Activated naive CD8-positive, alpha-beta T cell treated with anti-CD3 and anti-CD28 coated beads, Interleukin-2, amount 50 U/mL, for 16 hours (primary cell): ENCODE measurements at regions not wholly inside any gene's neighbourhood (a gene's known extent, or its start where the extent isn't known, plus 50 kb on each side); places are given as distances from the start of the nearest gene placed in this dataset.

Experiments
- DNase-seq: peaks from one replicate; pipeline ENCODE4 v3.0.0-alpha.2; 2020; ENCODE audit warnings: low read depth, low spot score

- DNase-seq: no peak
Observed at GRCh38 chr2:226383461-226383860, 416.2 kb downstream of the IRS1 start.

DNA sequence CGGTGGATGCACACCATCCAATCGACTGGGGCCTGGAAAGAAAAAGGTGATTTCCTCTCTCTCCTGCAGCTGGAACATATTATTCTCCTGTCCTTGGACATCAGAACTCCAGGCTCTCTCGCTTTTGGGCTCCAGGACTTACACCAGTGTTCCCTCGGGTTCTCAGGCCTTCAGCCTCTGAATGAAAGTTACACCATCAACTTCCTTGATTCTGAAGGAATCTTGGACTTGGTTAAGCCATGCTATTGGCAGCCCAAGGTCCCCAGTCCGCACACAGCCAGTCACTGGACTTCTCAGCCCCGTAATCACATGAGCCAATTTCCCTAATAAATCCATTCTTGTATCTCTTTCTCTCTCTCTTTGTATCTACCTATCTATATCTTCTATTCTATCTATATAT is 418.9 kb downstream of the IRS1 start:
- no peak for DNase-seq

- DNase-seq: no peak
Observed at GRCh38 chr2:226378753-226379705, 420.6 kb downstream of the IRS1 start.

DNA sequence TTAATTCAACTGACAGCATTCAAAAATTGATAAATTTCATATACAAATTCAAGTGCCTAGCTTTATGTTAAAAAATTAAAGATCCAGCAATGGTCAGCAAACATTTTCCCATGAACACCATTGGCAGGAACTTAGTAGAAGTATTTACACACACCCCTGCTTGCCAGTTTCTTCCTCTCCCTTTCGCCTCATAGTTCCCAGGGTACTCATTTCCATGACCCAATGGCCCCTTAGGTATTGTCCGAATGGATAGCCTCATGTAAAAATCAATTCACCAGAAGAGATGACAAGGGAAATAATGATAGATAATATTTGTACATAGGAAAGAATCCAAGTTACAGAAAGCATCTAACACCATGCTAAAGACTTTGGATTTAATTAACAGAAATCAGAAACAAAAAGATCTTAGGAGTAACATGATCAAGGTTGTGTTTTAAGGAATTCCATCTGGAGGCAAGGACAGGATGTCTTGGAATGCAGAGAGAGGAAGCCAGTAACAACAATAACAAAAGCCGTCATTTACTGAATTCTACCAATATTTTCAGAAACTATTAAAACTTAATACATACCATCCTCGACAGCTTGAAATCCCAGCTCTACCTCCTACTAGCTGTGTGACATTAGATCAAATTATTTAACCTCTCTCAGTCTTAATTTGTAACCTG is 423.0 kb downstream of the IRS1 start:
- DNase-seq: no peak

DNA sequence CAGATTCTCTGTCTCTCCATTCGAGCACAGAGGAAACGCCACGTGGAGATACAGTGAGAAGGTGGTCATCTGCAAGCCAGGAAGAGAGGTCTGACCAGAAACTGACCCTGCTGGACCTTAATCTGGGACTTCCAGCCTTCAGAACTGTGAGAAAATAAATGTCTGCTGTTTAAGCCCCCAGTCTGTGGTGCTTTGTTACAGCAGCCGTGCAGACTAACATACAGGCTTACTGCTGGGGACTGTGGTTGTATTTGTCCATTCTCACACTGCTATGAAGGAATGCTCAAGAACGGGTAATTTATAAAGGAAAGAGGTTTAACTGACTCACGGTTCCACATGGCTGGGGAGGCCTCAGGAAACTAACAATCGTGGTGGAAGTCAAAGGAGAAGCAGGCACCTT is 432.7 kb downstream of the IRS1 start:
- no peak for DNase-seq

GRCh38 chr2:226364217-226364616 is 435.4 kb downstream of the IRS1 start:
- DNase-seq: no peak

- no peak for DNase-seq
Observed at GRCh38 chr2:226362980-226363379, 436.6 kb downstream of the IRS1 start.

DNA sequence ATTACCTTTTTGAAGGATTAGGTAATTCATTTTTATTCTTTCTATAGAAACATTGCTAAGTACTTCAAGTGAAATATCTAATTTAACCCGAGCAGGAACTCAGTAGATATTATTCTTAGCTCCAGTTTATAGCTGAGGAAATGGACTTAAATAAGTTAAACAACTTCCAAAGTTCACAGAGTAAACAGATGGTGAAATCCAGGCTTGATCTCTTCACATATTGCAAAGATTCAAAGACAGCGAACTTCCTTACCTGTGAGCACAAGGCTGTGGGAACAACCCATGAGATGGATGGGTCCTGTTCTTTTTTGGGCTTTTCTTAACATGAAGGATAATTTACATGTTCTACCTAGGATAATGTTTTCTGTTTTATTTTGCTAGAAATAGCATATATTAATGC is 439.0 kb downstream of the IRS1 start:
- no peak for DNase-seq

DNA sequence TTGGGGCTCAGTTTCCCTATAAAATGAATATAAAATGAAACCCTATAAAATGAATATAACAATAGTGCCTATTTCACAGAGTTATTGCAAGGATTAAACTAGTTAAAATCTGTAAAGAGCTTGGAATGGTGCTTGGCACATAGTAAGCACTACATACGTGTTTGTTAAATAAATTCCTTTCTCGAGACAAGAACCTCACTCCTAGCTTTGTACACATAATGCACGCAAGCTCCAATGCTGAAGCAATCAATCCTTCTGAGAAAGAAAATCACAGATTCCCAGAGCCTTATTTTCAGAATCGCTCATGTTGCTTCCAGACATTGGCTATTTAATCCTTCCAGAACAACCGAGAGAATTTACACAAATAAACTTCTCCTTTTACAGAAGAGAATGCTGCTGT is 440.9 kb downstream of the IRS1 start:
- no peak for DNase-seq

- no peak for DNase-seq
Observed at GRCh38 chr2:226357816-226358215, 441.8 kb downstream of the IRS1 start.

DNA sequence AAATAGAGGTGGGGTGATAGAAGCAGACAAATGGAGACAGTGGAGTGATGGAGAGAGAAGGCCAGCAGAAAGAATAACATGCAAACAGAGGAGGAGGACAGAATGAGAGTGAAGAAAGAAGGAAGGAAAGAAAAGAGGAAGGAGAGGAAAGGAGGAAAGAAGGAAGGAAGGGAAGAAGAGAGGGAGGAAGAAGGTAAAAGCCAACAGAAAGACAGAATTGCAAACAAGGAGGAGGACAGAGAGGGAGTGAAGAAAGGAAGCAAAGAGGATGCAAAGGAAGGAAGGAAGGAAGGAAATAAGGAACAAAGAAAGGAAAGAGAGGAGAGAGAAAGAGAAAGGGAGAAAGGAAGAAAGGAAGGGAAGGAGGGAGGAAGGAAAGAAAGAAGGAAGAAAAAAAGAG is 444.0 kb downstream of the IRS1 start:
- no peak for DNase-seq

DNA sequence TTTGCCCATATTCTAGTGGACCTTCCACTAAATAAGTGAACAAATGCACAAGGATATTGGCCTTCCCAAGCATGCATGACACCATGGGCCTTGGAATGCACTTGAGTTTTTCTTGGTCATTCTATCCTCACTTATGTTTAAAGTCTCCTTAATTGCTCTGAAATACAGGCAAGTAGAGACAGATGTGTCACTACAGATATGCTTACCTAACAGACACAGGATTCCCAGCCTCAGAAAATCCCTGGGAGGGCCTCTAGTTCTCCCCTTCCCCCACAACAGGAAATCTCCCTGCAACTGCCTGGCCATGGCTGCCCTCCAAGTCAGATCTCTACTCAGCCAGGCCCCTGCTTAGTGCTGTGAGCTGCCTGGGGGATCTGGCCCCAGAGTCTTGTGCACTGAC is 445.2 kb downstream of the IRS1 start:
- DNase-seq: no peak

DNA sequence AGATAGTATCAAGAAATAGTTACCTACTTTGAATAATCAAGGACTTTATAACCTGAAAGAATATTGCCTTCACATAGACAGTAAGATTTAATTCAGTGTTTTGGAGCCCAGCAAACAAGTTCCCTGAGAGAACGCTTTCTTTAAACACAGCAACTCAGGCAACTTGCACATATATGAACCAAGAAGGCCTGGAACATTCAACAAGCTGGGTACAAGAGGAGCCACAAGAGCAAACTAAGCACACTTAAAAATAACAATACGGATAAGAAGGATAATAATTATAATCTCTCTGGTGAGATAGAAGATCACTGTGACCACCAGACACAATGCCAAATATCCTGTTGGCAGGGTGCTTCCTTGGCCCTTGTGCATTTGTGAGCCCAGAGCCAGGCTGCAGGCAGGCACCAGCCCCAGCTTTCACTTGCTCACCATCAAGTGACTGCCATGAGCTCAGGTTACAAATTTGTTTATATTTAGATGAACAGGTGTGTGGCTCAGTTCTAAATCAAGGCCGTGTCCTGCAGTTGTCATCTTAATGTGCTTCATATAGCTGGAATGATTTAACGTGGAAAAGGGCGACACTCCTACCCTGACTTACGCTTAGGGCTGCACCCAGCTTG is 446.6 kb downstream of the IRS1 start:
- no peak for DNase-seq

- DNase-seq: no peak
Observed at GRCh38 chr2:226351711-226352110, 447.9 kb downstream of the IRS1 start.

- DNase-seq: no peak
Observed at GRCh38 chr2:226339616-226340015, 460.0 kb downstream of the IRS1 start.

DNA sequence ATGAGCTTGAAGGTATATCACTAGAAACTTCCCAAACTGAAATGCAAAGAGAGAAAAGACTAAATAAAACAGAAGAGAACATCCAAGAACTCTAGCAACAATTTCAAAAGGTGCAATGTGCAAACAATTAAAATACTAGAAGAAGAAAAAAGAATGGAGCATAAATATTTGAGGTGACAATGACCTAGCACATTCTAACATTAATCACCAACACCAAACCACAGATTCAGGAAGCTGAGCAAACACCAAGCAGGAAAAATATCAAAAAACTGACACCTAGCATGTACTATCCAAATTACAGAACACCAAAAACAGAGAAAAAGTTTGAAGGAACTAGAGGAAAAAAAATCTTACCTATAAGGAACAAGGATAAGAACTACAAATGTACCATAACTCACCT is 460.8 kb downstream of the IRS1 start:
- no peak for DNase-seq

GRCh38 chr2:226337941-226338600 is 461.5 kb downstream of the IRS1 start:
- no peak for DNase-seq

GRCh38 chr2:226336283-226336682 is 463.3 kb downstream of the IRS1 start:
- no peak for DNase-seq

DNA sequence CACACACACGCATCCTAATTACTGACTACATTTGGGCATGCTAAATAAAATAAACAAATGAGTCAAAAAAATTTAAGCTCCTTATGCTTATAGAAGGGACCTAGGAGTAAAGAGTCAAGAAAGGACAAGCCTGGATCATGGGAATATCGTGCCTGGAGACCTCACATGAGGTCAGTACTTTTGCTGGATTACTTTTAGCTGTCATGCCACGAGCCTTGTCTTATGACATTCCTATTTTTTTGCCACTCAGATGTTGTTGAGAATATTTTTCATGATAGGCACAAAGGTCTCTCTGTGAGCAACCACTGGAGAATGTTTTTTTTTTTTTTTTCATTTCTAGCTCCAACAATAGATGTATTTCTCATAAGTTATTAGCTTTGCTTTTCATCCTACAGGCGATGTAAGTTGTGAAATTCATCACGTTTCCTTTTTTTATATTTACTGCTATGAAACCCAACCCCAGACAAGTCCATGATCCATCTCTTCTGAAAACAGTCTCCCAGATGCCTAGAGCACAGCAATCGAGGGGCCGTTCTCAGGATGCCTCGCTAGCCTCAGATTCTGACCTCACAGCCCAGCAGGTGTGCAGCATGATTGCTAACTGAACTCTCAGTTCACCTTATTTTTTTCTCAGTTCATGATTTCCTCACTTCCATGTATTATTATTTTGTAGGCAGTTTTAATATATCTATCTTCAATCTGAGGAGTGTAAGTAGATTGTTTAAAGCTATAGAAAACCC is 464.5 kb downstream of the IRS1 start:
- DNase-seq: no peak

- DNase-seq: no peak
Observed at GRCh38 chr2:226333388-226333787, 466.2 kb downstream of the IRS1 start.

DNA sequence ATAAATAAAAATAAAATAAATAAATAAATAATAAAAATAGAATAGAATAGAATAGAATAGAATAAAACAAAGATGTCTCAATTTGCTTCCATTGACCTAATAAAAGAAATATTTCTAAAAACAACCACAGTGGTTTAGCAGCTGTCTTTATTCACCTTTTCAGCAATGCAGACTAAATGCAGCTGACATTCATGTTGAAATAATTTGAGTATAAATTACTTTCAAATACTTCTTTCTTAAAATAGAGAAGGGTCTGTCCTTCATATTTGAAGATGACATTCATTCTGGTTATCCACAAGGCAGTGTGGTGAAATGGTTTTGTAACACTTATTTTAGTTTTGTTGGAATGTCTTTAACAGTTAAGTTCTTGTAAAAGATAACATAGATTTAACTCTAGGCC is 469.4 kb downstream of the IRS1 start:
- no peak for DNase-seq
